Testis (tissue), 2 donors: ENCODE measurements at regions not wholly inside any gene's neighbourhood (a gene's known extent, or its start where the extent isn't known, plus 50 kb on each side); places are given as distances from the start of the nearest gene placed in this dataset.
"Not testable (repeated sequence)": the region's sequence is repeated elsewhere in the genome, so short reads cannot be mapped to it uniquely, and the experiment has no call there.

Experiments used
- CTCF ChIP-seq, 3 experiments: fragments of 450-650 bp in 2 of 3; fragments of 200-600 bp in 1 of 3; sonication (generic) in 1 of 3; IDR thresholded peaks; one replicate each; pipeline ENCODE4 v1.5.1; 2016 to 2019; ENCODE audit warnings: antibody characterized with exemption in 3 of 3, mild to moderate bottlenecking in 2 of 3, moderate library complexity in 1 of 3
- POLR2A ChIP-seq: fragments of 450-650 bp; IDR thresholded peaks from one replicate; pipeline ENCODE4 v1.6.1; 2017; ENCODE audit warnings: antibody characterized with exemption, mild to moderate bottlenecking, moderate library complexity

GRCh38 chr4:111961026-111961425 lies 184.2 kb upstream of the FAM241A start:
- TF ChIP-seq CTCF (IDR thresholded peaks at IDR 0.05); POLR2A: not testable (repeated sequence)
